WTC11 (cell line): ENCODE measurements at regions not wholly inside any gene's neighbourhood (a gene's known extent, or its start where the extent isn't known, plus 50 kb on each side); places are given as distances from the start of the nearest gene placed in this dataset.

ENCODE experiments used
- ATAC-seq: fragments of 200-7000 bp; cut with Tn5 transposase; 2 replicates; pipeline ENCODE4 v1.10.0; 2021; ENCODE audit warnings: mild to moderate bottlenecking, moderate library complexity
- CTCF ChIA-PET: fragments of 300-600 bp; sonication (Branson Sonifier 250); formaldehyde crosslinking; loops from one replicate; lab custom pipeline; 2021; ENCODE audit warnings: antibody characterized with exemption; lab: Charles Lee
- POLR2A ChIA-PET: fragments of 350-600 bp; sonication (Branson Sonifier 250); formaldehyde crosslinking; loops from one replicate; lab custom pipeline; 2021; ENCODE audit warnings: antibody characterized with exemption; lab: Charles Lee
- DNase-seq: peaks from one replicate; pipeline ENCODE4 v3.0.0; 2021; ENCODE audit warnings: low spot score
- H3K27ac Mint-ChIP-seq: 2 replicates; pipeline ENCODE4 v1.8.0; 2021; ENCODE audit warnings: mixed read lengths
- H3K27me3 Mint-ChIP-seq: 2 replicates; pipeline ENCODE4 v1.8.0; 2021; ENCODE audit warnings: low read depth, mild to moderate bottlenecking, moderate library complexity, mixed read lengths
- H3K36me3 Mint-ChIP-seq: 2 replicates; pipeline ENCODE4 v1.8.0; 2021; ENCODE audit warnings: mixed read lengths
- H3K4me1 Mint-ChIP-seq: 2 replicates; pipeline ENCODE4 v1.8.0; 2022; ENCODE audit warnings: mixed read lengths
- H3K4me3 Mint-ChIP-seq: 2 replicates; pipeline ENCODE4 v1.8.0; 2021; ENCODE audit warnings: mild to moderate bottlenecking, moderate library complexity, mixed read lengths
- H3K9me3 Mint-ChIP-seq: 2 replicates; pipeline ENCODE4 v1.8.0; 2021; ENCODE audit warnings: mixed read lengths
- ESRRA ChIP-seq: sonication (generic); formaldehyde crosslinking; IDR thresholded peaks from 2 replicates; pipeline ENCODE4 v1.8.1; 2022; ENCODE audit warnings: mild to moderate bottlenecking, missing genetic modification reagents, borderline replicate concordance
- FOXJ3 ChIP-seq: sonication (generic); formaldehyde crosslinking; IDR thresholded peaks from 2 replicates; pipeline ENCODE4 v1.9.0; 2021; ENCODE audit warnings: missing genetic modification reagents, mild to moderate bottlenecking, borderline replicate concordance
- FOXP1 ChIP-seq: sonication (generic); formaldehyde crosslinking; IDR thresholded peaks from 2 replicates; pipeline ENCODE4 v1.8.0; 2022; ENCODE audit warnings: missing genetic modification reagents, mild to moderate bottlenecking, moderate library complexity, borderline replicate concordance
- HMGA2 ChIP-seq: fragments of 250-450 bp; sonication (Bioruptor Pico); IDR thresholded peaks from 2 replicates; pipeline ENCODE4 v1.4.0; 2021; ENCODE audit warnings: mild to moderate bottlenecking, moderate library complexity
- RELA ChIP-seq: sonication (generic); formaldehyde crosslinking; IDR thresholded peaks from 2 replicates; pipeline ENCODE4 v1.8.1; 2022; ENCODE audit warnings: missing genetic modification reagents, mild to moderate bottlenecking, borderline replicate concordance
- SMAD4 ChIP-seq: sonication (generic); formaldehyde crosslinking; IDR thresholded peaks from 2 replicates; pipeline ENCODE4 v1.8.0; 2022; ENCODE audit warnings: mild to moderate bottlenecking, missing genetic modification reagents
- SP1 ChIP-seq: sonication (generic); formaldehyde crosslinking; conservative IDR thresholded peaks from 2 replicates; pipeline ENCODE4 v1.8.1; 2022; ENCODE audit warnings: missing genetic modification reagents
- TEAD4 ChIP-seq: sonication (generic); formaldehyde crosslinking; IDR thresholded peaks from 2 replicates; pipeline ENCODE4 v1.8.0; 2022; ENCODE audit warnings: mild to moderate bottlenecking, missing genetic modification reagents
- ZNF138 ChIP-seq: sonication (generic); formaldehyde crosslinking; conservative IDR thresholded peaks from 2 replicates; pipeline ENCODE4 v1.8.1; 2022; ENCODE audit warnings: mild to moderate bottlenecking, moderate library complexity, missing genetic modification reagents
- ZNF416 ChIP-seq: fragments of 250-450 bp; sonication (Bioruptor Pico); IDR thresholded peaks from 2 replicates; pipeline ENCODE4 v1.9.0; 2021; ENCODE audit warnings: mild to moderate bottlenecking, inconsistent platforms
- TF ChIP-seq, protein P1 (sequence below): sonication (generic); formaldehyde crosslinking; IDR thresholded peaks from 2 replicates; pipeline ENCODE4 v1.8.0; 2023; ENCODE audit warnings: missing genetic modification reagents, mild to moderate bottlenecking, borderline replicate concordance
- TF ChIP-seq, protein P2 (sequence below): fragments of 250-450 bp; sonication (Bioruptor Pico); conservative IDR thresholded peaks from 2 replicates; pipeline ENCODE4 v1.9.0; 2021; ENCODE audit warnings: mild to moderate bottlenecking
- TF ChIP-seq, protein P3 (sequence below): sonication (generic); formaldehyde crosslinking; IDR thresholded peaks from 2 replicates; pipeline ENCODE4 v1.8.1; 2022; ENCODE audit warnings: low read depth, missing genetic modification reagents, borderline replicate concordance
- TF ChIP-seq, protein P4 (sequence below): sonication (generic); formaldehyde crosslinking; IDR thresholded peaks from 2 replicates; pipeline ENCODE4 v1.8.1; 2022; ENCODE audit warnings: mild to moderate bottlenecking, moderate library complexity, missing genetic modification reagents
- TF ChIP-seq, protein P5 (sequence below): fragments of 250-450 bp; sonication (Bioruptor Pico); IDR thresholded peaks from 2 replicates; pipeline ENCODE4 v1.9.0; 2021; ENCODE audit warnings: mild to moderate bottlenecking
- TF ChIP-seq, protein P6 (sequence below): sonication (generic); formaldehyde crosslinking; IDR thresholded peaks from 2 replicates; pipeline ENCODE4 v1.8.1; 2023; ENCODE audit warnings: mild to moderate bottlenecking, missing genetic modification reagents
- TF ChIP-seq, protein P7 (sequence below): sonication (generic); formaldehyde crosslinking; IDR thresholded peaks from 2 replicates; pipeline ENCODE4 v1.8.1; 2022; ENCODE audit warnings: mild to moderate bottlenecking, missing genetic modification reagents, moderate library complexity, borderline replicate concordance
- TF ChIP-seq, protein P8 (sequence below): sonication (generic); formaldehyde crosslinking; IDR thresholded peaks from 2 replicates; pipeline ENCODE4 v1.8.1; 2023; ENCODE audit warnings: mild to moderate bottlenecking, missing genetic modification reagents

DNA sequence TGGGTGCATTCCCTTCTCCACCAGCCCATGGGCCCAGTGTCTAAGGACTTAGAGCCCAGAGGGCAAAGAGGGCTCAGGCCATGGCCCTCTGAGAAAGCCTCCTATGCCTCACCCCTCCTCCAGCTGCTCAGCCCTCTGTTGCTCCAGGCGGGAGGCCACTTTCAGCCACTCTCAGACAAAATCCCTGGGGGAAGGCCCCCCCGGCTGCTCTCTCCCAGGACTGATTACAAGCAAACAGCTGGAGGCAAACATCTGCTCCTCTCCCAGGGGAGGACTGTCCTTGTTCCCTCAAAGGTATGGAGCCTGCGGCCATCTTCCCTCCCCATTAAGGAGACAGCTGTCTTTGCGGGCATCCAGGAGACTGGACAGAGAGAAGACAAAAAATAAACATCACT is 54.9 kb upstream of the DLX4 start (continued):
- TF ChIP-seq, protein P1, sequence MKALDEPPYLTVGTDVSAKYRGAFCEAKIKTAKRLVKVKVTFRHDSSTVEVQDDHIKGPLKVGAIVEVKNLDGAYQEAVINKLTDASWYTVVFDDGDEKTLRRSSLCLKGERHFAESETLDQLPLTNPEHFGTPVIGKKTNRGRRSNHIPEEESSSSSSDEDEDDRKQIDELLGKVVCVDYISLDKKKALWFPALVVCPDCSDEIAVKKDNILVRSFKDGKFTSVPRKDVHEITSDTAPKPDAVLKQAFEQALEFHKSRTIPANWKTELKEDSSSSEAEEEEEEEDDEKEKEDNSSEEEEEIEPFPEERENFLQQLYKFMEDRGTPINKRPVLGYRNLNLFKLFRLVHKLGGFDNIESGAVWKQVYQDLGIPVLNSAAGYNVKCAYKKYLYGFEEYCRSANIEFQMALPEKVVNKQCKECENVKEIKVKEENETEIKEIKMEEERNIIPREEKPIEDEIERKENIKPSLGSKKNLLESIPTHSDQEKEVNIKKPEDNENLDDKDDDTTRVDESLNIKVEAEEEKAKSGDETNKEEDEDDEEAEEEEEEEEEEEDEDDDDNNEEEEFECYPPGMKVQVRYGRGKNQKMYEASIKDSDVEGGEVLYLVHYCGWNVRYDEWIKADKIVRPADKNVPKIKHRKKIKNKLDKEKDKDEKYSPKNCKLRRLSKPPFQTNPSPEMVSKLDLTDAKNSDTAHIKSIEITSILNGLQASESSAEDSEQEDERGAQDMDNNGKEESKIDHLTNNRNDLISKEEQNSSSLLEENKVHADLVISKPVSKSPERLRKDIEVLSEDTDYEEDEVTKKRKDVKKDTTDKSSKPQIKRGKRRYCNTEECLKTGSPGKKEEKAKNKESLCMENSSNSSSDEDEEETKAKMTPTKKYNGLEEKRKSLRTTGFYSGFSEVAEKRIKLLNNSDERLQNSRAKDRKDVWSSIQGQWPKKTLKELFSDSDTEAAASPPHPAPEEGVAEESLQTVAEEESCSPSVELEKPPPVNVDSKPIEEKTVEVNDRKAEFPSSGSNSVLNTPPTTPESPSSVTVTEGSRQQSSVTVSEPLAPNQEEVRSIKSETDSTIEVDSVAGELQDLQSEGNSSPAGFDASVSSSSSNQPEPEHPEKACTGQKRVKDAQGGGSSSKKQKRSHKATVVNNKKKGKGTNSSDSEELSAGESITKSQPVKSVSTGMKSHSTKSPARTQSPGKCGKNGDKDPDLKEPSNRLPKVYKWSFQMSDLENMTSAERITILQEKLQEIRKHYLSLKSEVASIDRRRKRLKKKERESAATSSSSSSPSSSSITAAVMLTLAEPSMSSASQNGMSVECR (CRISPR knock-in tag), result no peak
- no peak for TF ChIP-seq SP1 (CRISPR knock-in tag)

DNA sequence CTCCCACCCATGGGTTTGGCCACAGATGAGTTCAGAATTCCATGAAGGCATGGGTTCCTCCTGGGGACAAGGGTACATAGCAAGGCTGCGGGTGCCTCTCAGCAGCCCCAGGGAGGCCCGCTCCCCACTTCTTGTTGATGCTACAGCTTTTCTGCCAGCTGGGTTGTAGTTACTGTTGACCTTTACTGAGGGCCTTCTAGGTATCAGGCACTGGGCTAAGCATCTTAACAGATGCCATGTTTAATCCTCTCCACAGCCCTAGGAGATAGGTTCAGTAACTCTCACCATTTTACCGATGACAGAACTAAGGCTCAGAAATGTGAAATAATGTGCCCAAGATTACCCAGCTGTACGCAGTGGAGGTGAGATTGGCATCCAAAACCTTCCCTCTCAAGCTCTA is 54.3 kb upstream of the DLX4 start:
- Mint-ChIP-seq H3K4me1 (peaks cover 26% of the 10 kb centered on the region), H3K4me3 (no peak overlapping the region), H3K27me3 (peaks cover 63% of the 10 kb centered on the region), H3K27ac (no peak overlapping the region), H3K9me3 (no peaks in the 10 kb centered on the region), H3K36me3 (no peaks in the 10 kb centered on the region)
- ATAC-seq, result no peak
- no peak for DNase-seq
- ChIA-PET POLR2A (no interaction called here), CTCF (interaction anchor here (0.7 to 2.0 kb wide), 5 partner anchors 20 to 82 kb away, joined by 3 to 10 read pairs (median 5); no protein-coding TSS in a partner anchor)
- TF ChIP-seq FOXP1 (CRISPR knock-in tag) (no peak), ZNF138 (no peak)
- TF ChIP-seq, protein P2, sequence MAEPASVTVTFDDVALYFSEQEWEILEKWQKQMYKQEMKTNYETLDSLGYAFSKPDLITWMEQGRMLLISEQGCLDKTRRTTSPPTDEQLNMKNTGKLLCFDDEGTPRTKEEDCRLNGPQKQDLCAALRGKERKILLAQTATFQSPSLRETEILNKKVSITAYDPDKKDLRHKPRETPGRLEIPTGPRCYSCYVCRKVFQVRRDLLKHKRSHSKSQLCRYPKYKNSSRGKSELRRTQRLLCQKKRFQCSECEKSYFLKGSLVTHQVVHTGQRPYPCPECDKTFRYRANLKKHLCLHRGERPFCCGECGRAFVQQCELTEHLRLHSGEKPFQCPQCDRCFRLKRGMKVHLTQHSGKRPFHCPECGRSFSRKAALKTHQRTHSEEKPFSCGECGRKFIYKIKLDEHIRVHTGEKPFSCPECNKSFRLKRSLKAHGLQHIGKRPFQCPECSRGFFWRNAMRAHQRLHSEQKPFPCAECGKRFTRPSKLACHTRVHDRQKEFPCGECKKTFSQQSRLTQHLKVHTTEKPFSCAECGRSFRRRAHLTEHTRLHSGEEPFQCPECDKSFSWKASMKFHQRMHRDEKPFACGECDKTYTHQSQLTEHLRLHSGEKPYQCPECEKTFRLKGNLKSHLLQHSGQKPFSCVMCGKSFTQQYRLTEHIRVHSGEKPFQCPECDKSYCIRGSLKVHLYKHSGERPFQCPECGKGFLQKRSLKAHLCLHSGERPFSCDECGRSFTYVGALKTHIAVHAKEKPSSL (CRISPR knock-in tag), result no peak
- TF ChIP-seq, protein P3, sequence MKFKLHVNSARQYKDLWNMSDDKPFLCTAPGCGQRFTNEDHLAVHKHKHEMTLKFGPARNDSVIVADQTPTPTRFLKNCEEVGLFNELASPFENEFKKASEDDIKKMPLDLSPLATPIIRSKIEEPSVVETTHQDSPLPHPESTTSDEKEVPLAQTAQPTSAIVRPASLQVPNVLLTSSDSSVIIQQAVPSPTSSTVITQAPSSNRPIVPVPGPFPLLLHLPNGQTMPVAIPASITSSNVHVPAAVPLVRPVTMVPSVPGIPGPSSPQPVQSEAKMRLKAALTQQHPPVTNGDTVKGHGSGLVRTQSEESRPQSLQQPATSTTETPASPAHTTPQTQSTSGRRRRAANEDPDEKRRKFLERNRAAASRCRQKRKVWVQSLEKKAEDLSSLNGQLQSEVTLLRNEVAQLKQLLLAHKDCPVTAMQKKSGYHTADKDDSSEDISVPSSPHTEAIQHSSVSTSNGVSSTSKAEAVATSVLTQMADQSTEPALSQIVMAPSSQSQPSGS (CRISPR knock-in tag), result no peak

DNA sequence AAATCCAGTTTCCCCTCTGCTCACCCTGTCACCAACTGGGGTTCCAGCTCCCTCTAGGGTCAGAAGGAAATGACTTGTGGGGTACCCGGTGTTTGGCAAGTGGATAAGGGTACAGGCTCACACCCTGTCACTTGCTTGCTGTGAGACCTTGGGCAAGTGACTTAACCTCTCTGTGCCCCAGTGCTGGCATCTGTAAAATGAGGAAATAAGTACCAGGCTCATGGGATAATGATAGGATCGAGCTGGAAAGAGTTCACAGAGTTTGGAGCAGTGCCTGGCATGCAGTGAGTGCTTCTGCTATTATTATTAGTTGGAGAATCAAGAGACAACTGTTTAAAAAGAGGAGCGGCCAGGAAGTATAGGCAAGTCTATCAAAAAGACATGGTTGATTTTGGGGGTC is 53.7 kb upstream of the DLX4 start:
- H3K36me3 Mint-ChIP-seq, result no peaks in the 10 kb centered on the region
- peaks cover 23% of the 10 kb centered on the region for H3K4me1 Mint-ChIP-seq
- TF ChIP-seq, protein P4, sequence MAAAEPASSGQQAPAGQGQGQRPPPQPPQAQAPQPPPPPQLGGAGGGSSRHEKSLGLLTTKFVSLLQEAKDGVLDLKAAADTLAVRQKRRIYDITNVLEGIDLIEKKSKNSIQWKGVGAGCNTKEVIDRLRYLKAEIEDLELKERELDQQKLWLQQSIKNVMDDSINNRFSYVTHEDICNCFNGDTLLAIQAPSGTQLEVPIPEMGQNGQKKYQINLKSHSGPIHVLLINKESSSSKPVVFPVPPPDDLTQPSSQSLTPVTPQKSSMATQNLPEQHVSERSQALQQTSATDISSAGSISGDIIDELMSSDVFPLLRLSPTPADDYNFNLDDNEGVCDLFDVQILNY, result no peak
- TF ChIP-seq, protein P5, sequence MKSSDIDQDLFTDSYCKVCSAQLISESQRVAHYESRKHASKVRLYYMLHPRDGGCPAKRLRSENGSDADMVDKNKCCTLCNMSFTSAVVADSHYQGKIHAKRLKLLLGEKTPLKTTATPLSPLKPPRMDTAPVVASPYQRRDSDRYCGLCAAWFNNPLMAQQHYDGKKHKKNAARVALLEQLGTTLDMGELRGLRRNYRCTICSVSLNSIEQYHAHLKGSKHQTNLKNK (CRISPR knock-in tag), result no peak
- TF ChIP-seq SMAD4 (no peak), FOXJ3 (no peak), HMGA2 (no peak), TEAD4 (no peak), ZNF416 (CRISPR knock-in tag) (no peak), FOXP1 (CRISPR knock-in tag) (no peak), RELA (no peak), ESRRA (no peak)
- TF ChIP-seq, protein P6, sequence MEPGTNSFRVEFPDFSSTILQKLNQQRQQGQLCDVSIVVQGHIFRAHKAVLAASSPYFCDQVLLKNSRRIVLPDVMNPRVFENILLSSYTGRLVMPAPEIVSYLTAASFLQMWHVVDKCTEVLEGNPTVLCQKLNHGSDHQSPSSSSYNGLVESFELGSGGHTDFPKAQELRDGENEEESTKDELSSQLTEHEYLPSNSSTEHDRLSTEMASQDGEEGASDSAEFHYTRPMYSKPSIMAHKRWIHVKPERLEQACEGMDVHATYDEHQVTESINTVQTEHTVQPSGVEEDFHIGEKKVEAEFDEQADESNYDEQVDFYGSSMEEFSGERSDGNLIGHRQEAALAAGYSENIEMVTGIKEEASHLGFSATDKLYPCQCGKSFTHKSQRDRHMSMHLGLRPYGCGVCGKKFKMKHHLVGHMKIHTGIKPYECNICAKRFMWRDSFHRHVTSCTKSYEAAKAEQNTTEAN (CRISPR knock-in tag), result no peak
- TF ChIP-seq, protein P7, sequence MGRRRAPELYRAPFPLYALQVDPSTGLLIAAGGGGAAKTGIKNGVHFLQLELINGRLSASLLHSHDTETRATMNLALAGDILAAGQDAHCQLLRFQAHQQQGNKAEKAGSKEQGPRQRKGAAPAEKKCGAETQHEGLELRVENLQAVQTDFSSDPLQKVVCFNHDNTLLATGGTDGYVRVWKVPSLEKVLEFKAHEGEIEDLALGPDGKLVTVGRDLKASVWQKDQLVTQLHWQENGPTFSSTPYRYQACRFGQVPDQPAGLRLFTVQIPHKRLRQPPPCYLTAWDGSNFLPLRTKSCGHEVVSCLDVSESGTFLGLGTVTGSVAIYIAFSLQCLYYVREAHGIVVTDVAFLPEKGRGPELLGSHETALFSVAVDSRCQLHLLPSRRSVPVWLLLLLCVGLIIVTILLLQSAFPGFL (CRISPR knock-in tag), result no peak
- TF ChIP-seq, protein P8, sequence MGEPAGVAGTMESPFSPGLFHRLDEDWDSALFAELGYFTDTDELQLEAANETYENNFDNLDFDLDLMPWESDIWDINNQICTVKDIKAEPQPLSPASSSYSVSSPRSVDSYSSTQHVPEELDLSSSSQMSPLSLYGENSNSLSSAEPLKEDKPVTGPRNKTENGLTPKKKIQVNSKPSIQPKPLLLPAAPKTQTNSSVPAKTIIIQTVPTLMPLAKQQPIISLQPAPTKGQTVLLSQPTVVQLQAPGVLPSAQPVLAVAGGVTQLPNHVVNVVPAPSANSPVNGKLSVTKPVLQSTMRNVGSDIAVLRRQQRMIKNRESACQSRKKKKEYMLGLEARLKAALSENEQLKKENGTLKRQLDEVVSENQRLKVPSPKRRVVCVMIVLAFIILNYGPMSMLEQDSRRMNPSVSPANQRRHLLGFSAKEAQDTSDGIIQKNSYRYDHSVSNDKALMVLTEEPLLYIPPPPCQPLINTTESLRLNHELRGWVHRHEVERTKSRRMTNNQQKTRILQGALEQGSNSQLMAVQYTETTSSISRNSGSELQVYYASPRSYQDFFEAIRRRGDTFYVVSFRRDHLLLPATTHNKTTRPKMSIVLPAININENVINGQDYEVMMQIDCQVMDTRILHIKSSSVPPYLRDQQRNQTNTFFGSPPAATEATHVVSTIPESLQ, result no peak

More for the DNA sequence above, 53.7 kb upstream of the DLX4 start:
- no peak for DNase-seq
- ATAC-seq, result no peak
- Mint-ChIP-seq H3K27me3 (peaks cover 59% of the 10 kb centered on the region), H3K27ac (no peak overlapping the region), H3K9me3 (no peaks in the 10 kb centered on the region), H3K4me3 (no peak overlapping the region)
- ChIA-PET POLR2A (interaction anchor here (0.6 kb wide), 1 partner anchor 23 kb away, joined by 5 read pairs; no protein-coding TSS in a partner anchor), CTCF (interaction anchor here (0.7 to 2.1 kb wide), 7 partner anchors 16 to 82 kb away, joined by 3 to 13 read pairs (median 6); no protein-coding TSS in a partner anchor)
